ENCODE measurements at regions not wholly inside any gene's neighbourhood (a gene's known extent, or its start where the extent isn't known, plus 50 kb on each side); places are given as distances from the start of the nearest gene placed in this dataset.

GRCh38 chr7:131897790-131898165, 341.4 kb upstream of the PODXL start:
- TF ChIP-seq CTCF (IDR thresholded peaks at IDR 0.05; ENCODE audit: insufficient read depth, low read depth, low read length) (no peak), EZH2 (IDR thresholded peaks at IDR 0.05; ENCODE audit: insufficient read depth, low read length) (no peak)

Data from astrocyte (in vitro differentiated cells and primary cell).